CD14-positive monocyte (primary cell): ENCODE measurements at regions not wholly inside any gene's neighbourhood (a gene's known extent, or its start where the extent isn't known, plus 50 kb on each side); places are given as distances from the start of the nearest gene placed in this dataset.

Experiments
- DNase-seq, 3 donors: peaks; one replicate each; pipeline ENCODE4 v3.0.0-alpha.2; 2011 to 2022
- H2AFZ ChIP-seq: 2 replicates; pipeline ENCODE4 v1.6.0; 2012; ENCODE audit warnings: mild to moderate bottlenecking, low read depth, low read length, inconsistent platforms; ENCODE audit not compliant: insufficient read depth, poor library complexity, severe bottlenecking
- H3K27ac ChIP-seq, 2 donors: 1 replicate in 1 of 2; 2 replicates in 1 of 2; pipeline ENCODE4 v1.5.1; 2012 to 2013; ENCODE audit warnings: low read length in 2 of 2, control low read depth in 1 of 2, inconsistent platforms in 1 of 2, low read depth in 1 of 2, mild to moderate bottlenecking in 1 of 2
- H3K27me3 ChIP-seq, 2 donors: one replicate each; pipeline versions ENCODE4 v1.6.0 to v1.6.1; 2011 to 2013; ENCODE audit warnings: low read length in 2 of 2; ENCODE audit not compliant: control insufficient read depth in 2 of 2, insufficient read depth in 2 of 2
- H3K36me3 ChIP-seq, 2 donors: replicated peaks in 1 of 2; 1 replicate in 1 of 2; 2 replicates in 1 of 2; pipeline versions ENCODE4 v1.5.1 to v1.6.1; 2012 to 2013; ENCODE audit warnings: low read length in 2 of 2, control low read depth in 1 of 2, inconsistent platforms in 1 of 2, mild to moderate bottlenecking in 1 of 2; ENCODE audit not compliant: insufficient read depth in 2 of 2, control insufficient read depth in 1 of 2
- H3K4me1 ChIP-seq, 2 donors: 1 replicate in 1 of 2; 2 replicates in 1 of 2; pipeline versions ENCODE4 v1.5.1 to v1.6.1; 2012 to 2013; ENCODE audit warnings: low read length in 2 of 2, control low read depth in 1 of 2, inconsistent platforms in 1 of 2, mild to moderate bottlenecking in 1 of 2, moderate library complexity in 1 of 2; ENCODE audit not compliant: insufficient read depth in 2 of 2, control insufficient read depth in 1 of 2
- H3K4me2 ChIP-seq: replicated peaks from 2 replicates; pipeline ENCODE3; 2012; ENCODE audit warnings: low read length, moderate library complexity, mild to moderate bottlenecking; ENCODE audit not compliant: poor library complexity, severe bottlenecking; ENCODE audit errors: extremely low read depth
- H3K4me3 ChIP-seq, 3 experiments: fragments of 200-600 bp in 1 of 3; sonication (generic) in 1 of 3; replicated peaks in 1 of 3; 1 replicate in 2 of 3; 2 replicates in 1 of 3; pipeline ENCODE4 v1.5.1; 2011 to 2013; ENCODE audit warnings: low read length in 3 of 3, mild to moderate bottlenecking in 3 of 3, control low read depth in 2 of 3, low read depth in 2 of 3, inconsistent platforms in 1 of 3, moderate library complexity in 1 of 3
- H3K79me2 ChIP-seq: 2 replicates; pipeline ENCODE4 v1.6.0; 2012; ENCODE audit warnings: mild to moderate bottlenecking, control low read depth, inconsistent platforms, low read length, moderate library complexity; ENCODE audit not compliant: insufficient read depth
- H3K9ac ChIP-seq: 2 replicates; pipeline ENCODE4 v1.6.0; 2017; ENCODE audit warnings: low read length, mild to moderate bottlenecking; ENCODE audit not compliant: insufficient read depth, poor library complexity, severe bottlenecking
- H3K9me3 ChIP-seq, 2 donors: replicated peaks in 1 of 2; 1 replicate in 1 of 2; 2 replicates in 1 of 2; pipeline versions ENCODE4 v1.5.1 to v1.6.1; 2012 to 2013; ENCODE audit warnings: low read length in 2 of 2, control low read depth in 1 of 2; ENCODE audit not compliant: control insufficient read depth in 1 of 2, insufficient read depth in 1 of 2
- H4K20me1 ChIP-seq: 2 replicates; pipeline ENCODE4 v1.6.0; 2012; ENCODE audit warnings: mild to moderate bottlenecking, low read length, control low read depth, moderate library complexity; ENCODE audit not compliant: insufficient read depth
- H3K27ac Mint-ChIP-seq, 7 donors: one replicate each; pipeline ENCODE4 v1.8.0; 2020; ENCODE audit warnings: mild to moderate bottlenecking in 7 of 7, mixed read lengths in 7 of 7, moderate library complexity in 6 of 7, inconsistent platforms in 2 of 7
- H3K27me3 Mint-ChIP-seq, 3 donors: one replicate each; pipeline ENCODE4 v1.8.0; 2021 to 2022; ENCODE audit warnings: low read depth in 3 of 3, mild to moderate bottlenecking in 3 of 3, mixed read lengths in 3 of 3, moderate library complexity in 3 of 3, inconsistent platforms in 1 of 3
- H3K36me3 Mint-ChIP-seq, 2 donors: one replicate each; pipeline ENCODE4 v1.8.0; 2020; ENCODE audit warnings: mixed read lengths in 2 of 2, inconsistent platforms in 1 of 2, mild to moderate bottlenecking in 1 of 2
- H3K4me1 Mint-ChIP-seq: one replicate; pipeline ENCODE4 v1.8.0; 2020; ENCODE audit warnings: mild to moderate bottlenecking, mixed read lengths
- H3K4me3 Mint-ChIP-seq, 2 donors: one replicate each; pipeline ENCODE4 v1.8.0; 2020; ENCODE audit warnings: mild to moderate bottlenecking in 2 of 2, mixed read lengths in 2 of 2, moderate library complexity in 1 of 2
- H3K9me3 Mint-ChIP-seq, 7 donors: one replicate each; pipeline ENCODE4 v1.8.0; 2020 to 2022; ENCODE audit warnings: mixed read lengths in 7 of 7, mild to moderate bottlenecking in 6 of 7, moderate library complexity in 6 of 7, inconsistent platforms in 2 of 7
- WGBS: methylation state at CpG from one replicate; pipeline ENCODE4 v1.1.5; 2013; ENCODE audit warnings: missing lambda C conversion rate; ENCODE audit not compliant: insufficient coverage; 5-methylcytosine and 5-hydroxymethylcytosine counted together
- intact Hi-C, 2 donors: fragments of 100-400 bp; cut with micrococcal nuclease; formaldehyde crosslinking; loops; one replicate each; pipeline versions ENCODE4 v1.15.0 to v1.15.1; 2023
- TF ChIP-seq, protein P1 (sequence below): fragments of 200-600 bp; IDR thresholded peaks from one replicate; pipeline ENCODE4 v1.8.0; 2022; ENCODE audit warnings: antibody characterized with exemption, mild to moderate bottlenecking

DNA sequence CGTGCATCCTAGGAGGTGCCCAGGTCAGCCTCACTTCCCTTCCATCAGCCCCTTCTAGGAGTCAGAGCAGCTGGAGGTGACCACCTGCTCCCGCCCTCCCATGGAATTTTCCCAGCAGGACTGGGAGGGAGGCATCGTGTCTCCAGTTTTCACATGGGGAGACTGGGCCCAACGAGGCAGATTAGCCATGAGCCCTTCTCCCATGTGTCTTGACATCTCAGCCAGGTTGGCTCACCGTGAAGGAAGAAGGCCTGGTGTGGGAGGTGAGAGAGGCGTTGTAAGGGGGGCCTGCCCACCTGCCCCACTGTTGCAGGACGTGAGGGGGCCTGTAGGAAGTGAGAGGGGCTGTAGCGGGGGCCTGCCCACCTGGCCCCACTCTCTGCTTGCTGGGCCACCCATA lies 1521.4 kb downstream of the BRD1 start:
- H3K27me3 Mint-ChIP-seq = peaks cover 0 to 4% (median 1%) of the 10 kb centered on the region in 3 donors
- Histone ChIP-seq H3K9me3 (peaks cover 0 to 7% of the 10 kb centered on the region in 2 donors), H3K4me3 (no peak overlapping the region), H3K27ac (no peak overlapping the region), H3K4me1 (no peaks in the 10 kb centered on the region), H3K9ac (no peak overlapping the region), H3K27me3 (no peaks in the 10 kb centered on the region), H3K79me2 (no peaks in the 10 kb centered on the region), H2AFZ (no peak overlapping the region), H4K20me1 (no peaks in the 10 kb centered on the region), H3K36me3 (no peaks in the 10 kb centered on the region), H3K4me2 (no peak overlapping the region)
- intact Hi-C loops = no loop called here
- H3K36me3 Mint-ChIP-seq = no peaks in the 10 kb centered on the region
- no peak for DNase-seq
- H3K9me3 Mint-ChIP-seq = peaks cover 0 to 6% (median under 1%) of the 10 kb centered on the region in 7 donors
- TF ChIP-seq, protein P1, sequence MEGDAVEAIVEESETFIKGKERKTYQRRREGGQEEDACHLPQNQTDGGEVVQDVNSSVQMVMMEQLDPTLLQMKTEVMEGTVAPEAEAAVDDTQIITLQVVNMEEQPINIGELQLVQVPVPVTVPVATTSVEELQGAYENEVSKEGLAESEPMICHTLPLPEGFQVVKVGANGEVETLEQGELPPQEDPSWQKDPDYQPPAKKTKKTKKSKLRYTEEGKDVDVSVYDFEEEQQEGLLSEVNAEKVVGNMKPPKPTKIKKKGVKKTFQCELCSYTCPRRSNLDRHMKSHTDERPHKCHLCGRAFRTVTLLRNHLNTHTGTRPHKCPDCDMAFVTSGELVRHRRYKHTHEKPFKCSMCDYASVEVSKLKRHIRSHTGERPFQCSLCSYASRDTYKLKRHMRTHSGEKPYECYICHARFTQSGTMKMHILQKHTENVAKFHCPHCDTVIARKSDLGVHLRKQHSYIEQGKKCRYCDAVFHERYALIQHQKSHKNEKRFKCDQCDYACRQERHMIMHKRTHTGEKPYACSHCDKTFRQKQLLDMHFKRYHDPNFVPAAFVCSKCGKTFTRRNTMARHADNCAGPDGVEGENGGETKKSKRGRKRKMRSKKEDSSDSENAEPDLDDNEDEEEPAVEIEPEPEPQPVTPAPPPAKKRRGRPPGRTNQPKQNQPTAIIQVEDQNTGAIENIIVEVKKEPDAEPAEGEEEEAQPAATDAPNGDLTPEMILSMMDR = no peak
- no peak overlapping the region for H3K27ac Mint-ChIP-seq
- WGBS = 88% methylated on average over 3 of the region's 8 CpGs
- H3K4me1 Mint-ChIP-seq = no peaks in the 10 kb centered on the region
- H3K4me3 Mint-ChIP-seq = no peak overlapping the region

DNA sequence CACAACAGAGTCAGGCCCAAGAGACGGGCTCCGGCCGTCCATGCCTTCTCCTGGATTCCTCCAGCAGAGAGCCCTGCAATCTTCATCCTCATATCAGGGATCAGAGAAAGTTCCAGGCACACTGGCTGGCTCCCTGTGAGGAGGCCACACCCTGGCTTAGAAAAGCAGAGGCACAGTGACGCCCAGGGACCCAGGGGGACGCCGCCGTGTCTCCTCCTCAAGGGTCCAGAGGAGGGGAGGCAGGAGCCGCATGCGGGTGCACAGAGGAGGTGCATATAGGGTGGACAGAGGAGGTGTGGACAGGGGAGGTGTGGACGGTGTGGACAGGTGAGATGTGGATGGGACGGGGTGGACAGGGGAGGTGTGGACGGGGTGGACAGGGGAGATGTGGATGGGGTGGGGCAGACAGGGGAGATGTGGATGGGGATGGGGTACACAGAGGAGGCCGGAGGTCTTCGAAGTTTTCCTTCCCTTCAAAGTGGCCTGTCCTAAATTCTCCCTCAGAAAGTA lies 1521.9 kb downstream of the BRD1 start:
- peaks cover 0 to 5% of the 10 kb centered on the region in 2 donors for H3K9me3 ChIP-seq

More for the DNA sequence above, 1521.9 kb downstream of the BRD1 start:
- Mint-ChIP-seq H3K9me3 (peaks cover 0 to 6% (median 0%) of the 10 kb centered on the region in 7 donors), H3K27ac (no peak overlapping the region), H3K36me3 (no peaks in the 10 kb centered on the region), H3K27me3 (peaks cover 0 to 5% (median 1%) of the 10 kb centered on the region in 3 donors), H3K4me1 (no peaks in the 10 kb centered on the region), H3K4me3 (no peak overlapping the region)
- no peak for DNase-seq
- no peaks in the 10 kb centered on the region for H4K20me1 ChIP-seq
- H3K4me1 ChIP-seq = no peaks in the 10 kb centered on the region
- H2AFZ ChIP-seq = no peak overlapping the region
- no peaks in the 10 kb centered on the region for H3K36me3 ChIP-seq
- WGBS = 92% methylated on average over 12 of the region's 14 CpGs
- H3K4me3 ChIP-seq = no peak overlapping the region
- no peak overlapping the region for H3K27ac ChIP-seq
- H3K9ac ChIP-seq = no peak overlapping the region
- no peak overlapping the region for H3K4me2 ChIP-seq
- TF ChIP-seq, protein P1 = no peak
- no peaks in the 10 kb centered on the region for H3K27me3 ChIP-seq
- intact Hi-C loops = no loop called here
- H3K79me2 ChIP-seq = no peaks in the 10 kb centered on the region
